Astrocyte of the spinal cord (primary cell): ENCODE measurements at regions not wholly inside any gene's neighbourhood (a gene's known extent, or its start where the extent isn't known, plus 50 kb on each side); places are given as distances from the start of the nearest gene placed in this dataset.

Experiments used
- DNase-seq: peaks from one replicate; pipeline ENCODE4 v3.0.0; 2011; ENCODE audit warnings: low read depth, low spot score
- H3K4me3 ChIP-seq: 2 replicates; pipeline ENCODE4 v1.5.1; 2011; ENCODE audit warnings: low read depth, mild to moderate bottlenecking, low read length, moderate library complexity
- CTCF ChIP-seq: IDR thresholded peaks from 2 replicates; pipeline ENCODE4 v1.5.1; 2012; ENCODE audit warnings: low read depth, mild to moderate bottlenecking, low read length, inconsistent platforms
- in situ Hi-C: cut with HindIII; loops from 2 replicates; pipeline ENCODE4 v1.10.0; 2017; ENCODE audit warnings: low sequenced_read_pairs

- no peak for TF ChIP-seq CTCF
- no peak for DNase-seq
- H3K4me3 ChIP-seq = no peak overlapping the region
- in situ Hi-C loops = no loop called here
These were observed 285.7 kb downstream of the RMST start for GRCh38 chr12:97748298-97748697.

DNA sequence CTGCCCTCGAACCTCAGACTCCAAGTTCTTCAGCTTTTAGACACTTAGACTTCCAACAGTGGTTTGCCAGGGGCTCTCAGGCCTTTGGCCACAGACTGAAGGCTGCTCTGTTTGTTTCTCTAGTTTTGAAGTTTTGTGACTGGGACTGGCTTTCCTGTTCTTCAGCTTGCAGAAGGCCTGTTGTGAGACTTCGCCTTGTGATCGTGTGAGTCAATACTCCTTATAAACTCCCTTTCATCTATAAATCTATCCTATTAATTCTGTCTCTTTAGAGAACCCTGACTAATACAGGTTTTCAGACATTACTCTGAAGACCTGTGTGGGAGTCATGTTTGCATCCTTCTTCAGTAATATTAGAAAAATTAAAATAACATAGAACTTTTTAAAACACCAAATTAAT lies 289.1 kb downstream of the RMST start:
- in situ Hi-C loops = no loop called here
- no peak for TF ChIP-seq CTCF
- no peak for DNase-seq
- no peak overlapping the region for H3K4me3 ChIP-seq

DNA sequence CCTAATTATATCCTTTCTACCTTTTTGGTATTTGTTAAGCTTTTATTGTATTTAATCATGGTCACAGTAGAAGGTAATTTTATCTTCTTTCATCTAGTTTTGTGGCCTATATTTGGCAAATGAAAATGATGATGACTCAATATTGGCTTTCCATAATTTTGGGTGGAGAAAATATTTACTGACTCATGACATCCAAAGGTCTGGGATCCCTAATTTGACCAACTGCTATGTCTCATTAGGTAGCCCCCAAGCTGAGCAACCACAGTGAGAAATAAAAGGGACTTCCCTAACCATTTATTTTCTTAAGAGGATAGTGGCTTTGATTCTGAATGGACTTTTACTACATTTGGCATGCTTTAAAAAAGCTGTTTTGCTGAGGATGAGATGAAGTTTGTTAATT lies 289.5 kb downstream of the RMST start:
- no peak for DNase-seq
- in situ Hi-C loops = no loop called here
- H3K4me3 ChIP-seq = no peak overlapping the region
- TF ChIP-seq CTCF = no peak

DNA sequence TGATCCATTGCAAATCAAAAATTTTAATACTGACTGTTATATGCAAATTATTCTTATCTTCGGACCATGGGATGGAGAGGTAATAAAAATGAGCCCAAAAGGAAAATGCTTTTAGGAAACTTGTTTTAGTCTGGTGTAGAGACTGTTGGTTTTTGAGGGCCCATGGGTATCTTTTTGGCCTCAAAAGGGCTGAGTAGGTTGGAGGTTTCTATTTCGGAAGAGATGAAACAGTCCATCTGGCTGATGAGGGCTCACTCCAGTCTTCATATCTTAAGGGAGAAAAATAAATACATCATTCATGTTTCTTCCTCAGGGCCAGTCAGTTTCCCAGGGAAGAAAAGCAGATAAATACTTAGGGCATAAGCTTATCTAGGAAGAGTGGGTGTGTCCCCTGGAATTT lies 290.7 kb downstream of the RMST start:
- no peak overlapping the region for H3K4me3 ChIP-seq
- no peak for TF ChIP-seq CTCF
- in situ Hi-C loops = no loop called here
- no peak for DNase-seq

DNA sequence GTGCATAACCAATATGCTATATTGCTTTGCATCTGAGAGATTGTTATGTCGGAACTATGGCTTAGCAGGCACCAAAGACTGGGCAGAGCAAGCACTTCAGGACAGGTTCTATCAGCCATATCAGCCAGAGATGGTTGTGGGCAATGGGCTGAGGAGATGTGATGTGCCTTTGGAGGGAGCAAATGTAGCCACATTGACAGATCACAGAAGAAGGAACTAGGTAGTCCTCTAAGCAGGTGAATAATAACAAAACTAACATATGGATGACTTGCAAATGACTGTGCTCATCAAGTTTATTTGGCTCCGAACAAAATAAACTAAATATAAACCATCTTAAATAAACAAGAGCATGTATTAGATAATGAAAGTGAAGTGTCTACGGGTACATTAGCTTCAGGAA lies 291.7 kb downstream of the RMST start:
- in situ Hi-C loops = no loop called here
- TF ChIP-seq CTCF = no peak

GRCh38 chr12:97756066-97756666 lies 293.6 kb downstream of the RMST start:
- no peak for DNase-seq
- no peak for TF ChIP-seq CTCF
- in situ Hi-C loops = no loop called here
- H3K4me3 ChIP-seq = no peak overlapping the region

More for the DNA sequence above, 291.7 kb downstream of the RMST start:
- no peak for DNase-seq
- no peak overlapping the region for H3K4me3 ChIP-seq

GRCh38 chr12:97756741-97757140 lies 294.1 kb downstream of the RMST start:
- DNase-seq = no peak
- H3K4me3 ChIP-seq = no peak overlapping the region
- no peak for TF ChIP-seq CTCF
- in situ Hi-C loops = no loop called here
